ENCODE measurements at regions not wholly inside any gene's neighbourhood (a gene's known extent, or its start where the extent isn't known, plus 50 kb on each side); places are given as distances from the start of the nearest gene placed in this dataset.
"Not testable (repeated sequence)": the region's sequence is repeated elsewhere in the genome, so short reads cannot be mapped to it uniquely, and the experiment has no call there.

DNA sequence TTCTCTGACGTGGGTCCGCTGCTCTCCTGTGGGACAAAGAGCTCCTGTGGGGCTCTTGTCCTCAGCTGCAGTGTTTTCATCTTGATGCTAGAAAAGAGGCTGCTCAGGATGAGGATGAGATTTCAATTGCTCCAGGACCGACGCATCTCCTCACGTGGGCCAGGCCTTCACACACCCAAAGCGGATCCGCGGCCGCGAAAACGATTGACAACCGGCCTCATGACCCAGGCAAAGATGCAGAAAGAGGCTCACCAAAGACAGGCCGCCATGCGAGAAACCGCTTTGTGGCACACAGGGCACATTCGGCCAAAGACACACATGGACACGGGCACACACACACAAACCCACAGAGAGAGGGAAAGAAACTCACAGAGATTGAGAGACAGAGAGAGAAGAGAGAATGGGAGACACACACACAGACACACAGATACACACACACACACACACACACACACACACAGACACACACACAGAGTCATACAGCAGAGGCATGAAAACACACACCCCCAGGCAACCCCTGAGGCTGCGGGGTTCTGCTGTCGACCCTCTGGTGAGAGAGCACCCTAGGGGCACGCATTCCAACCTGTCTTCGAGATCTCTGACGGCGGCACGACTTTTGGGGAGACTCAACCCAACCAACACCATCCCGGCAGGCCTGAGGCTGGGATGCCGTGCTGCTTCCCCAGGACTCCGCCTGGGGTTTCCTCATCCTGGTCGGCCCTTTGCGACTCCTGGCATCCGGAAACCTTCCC, 168.5 kb upstream of the ZNF337 start:
- DNase-seq (ENCODE audit: low spot score), result not testable (repeated sequence)

DNA sequence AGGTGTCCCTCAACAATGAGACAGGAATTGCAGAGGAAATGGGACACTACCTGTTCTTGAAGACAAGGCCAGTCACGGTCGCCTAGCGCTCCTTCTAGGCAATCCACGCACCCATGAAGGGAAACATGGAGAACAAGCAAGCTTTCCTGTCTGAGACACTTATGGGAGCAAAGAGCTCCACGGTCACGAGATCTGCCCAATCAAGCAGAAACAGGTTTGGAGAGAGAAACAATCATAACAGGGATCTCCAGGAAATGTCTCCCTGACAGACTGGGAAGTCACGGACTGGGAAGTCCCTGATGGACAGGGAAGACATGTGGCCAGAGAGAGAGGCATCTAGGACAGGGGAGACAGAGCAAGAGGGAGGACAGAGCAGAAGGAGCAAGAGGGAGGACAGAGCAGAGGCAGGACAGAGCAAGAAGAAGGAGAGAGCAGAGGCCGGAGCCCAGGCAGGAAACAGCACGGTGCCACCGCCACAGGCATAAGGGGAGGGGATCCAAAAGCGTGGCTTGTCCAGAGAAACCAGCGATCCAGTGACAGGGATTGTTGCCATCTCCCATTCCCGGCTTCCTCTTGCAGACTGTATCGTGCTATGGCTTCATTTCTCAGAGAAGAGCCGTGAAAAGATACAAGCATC, 167.8 kb upstream of the ZNF337 start:
- DNase-seq (ENCODE audit: low spot score), result no peak

DNA sequence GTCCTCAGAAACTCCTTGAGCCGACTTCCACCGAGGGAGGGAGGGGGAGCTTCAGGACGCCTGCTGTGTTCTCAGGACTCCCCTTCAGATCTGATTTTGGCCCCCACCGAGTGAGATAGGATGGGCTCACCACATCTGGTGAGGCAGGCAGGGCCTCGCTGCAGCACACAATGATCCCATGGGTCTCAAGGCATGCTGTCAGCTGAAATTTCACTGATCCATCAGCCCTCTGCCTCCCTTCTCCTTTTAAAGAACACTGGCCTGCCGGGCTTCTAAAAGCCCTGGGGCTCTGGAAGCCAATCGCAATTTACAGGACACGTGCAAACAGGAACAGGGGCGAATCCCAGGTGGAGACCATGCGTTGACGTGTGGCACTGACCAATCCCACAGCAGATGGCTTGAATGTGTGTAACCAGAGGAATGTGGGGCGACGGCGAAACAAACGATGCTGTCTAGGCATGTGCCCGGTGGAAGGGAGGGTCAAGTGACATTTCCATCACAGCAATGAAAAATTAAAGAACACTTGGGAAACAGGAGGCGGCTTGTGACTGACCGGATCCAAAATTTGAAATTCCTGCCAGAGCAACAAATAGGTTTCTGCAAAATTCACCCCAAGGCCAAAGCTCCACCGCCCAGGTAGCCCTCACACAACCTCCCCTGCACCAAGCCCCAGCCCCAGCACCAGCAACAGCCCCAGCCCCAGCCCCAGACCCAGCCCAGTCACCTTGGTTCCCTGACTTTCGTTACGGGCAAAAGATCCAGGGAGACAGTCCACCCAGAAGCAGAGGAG, 167.1 kb upstream of the ZNF337 start:
- no peak for DNase-seq (ENCODE audit: low spot score)

DNA sequence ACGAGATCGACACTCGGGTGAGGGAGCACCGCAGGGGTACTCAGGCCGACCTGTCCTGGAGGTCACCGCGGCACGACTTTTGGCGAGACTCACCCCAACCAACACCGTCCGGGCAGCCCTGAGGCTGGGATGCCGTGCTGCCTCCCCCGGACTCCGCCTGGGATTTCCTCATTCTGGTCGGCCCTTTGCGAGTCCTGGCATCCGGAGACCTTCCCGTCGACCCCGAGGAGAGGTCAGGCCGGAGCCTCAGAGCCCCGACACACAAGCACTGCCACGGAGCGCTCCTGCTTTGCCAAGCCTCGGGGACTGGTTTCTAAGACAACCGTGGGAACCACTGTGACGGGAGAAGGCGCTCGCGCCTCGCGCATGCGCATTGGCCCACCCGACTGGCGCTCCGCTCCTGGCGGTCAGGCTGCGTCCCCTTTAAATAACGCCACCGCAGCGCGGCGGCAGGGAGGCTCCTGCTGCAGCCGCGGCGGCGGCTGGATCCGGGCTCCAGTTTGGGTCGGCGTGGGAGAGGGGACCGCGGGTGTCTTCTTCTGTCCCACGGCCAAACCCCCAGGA, 166.4 kb upstream of the ZNF337 start:
- DNase-seq (ENCODE audit: low spot score), result peak; percentile 35

DNA sequence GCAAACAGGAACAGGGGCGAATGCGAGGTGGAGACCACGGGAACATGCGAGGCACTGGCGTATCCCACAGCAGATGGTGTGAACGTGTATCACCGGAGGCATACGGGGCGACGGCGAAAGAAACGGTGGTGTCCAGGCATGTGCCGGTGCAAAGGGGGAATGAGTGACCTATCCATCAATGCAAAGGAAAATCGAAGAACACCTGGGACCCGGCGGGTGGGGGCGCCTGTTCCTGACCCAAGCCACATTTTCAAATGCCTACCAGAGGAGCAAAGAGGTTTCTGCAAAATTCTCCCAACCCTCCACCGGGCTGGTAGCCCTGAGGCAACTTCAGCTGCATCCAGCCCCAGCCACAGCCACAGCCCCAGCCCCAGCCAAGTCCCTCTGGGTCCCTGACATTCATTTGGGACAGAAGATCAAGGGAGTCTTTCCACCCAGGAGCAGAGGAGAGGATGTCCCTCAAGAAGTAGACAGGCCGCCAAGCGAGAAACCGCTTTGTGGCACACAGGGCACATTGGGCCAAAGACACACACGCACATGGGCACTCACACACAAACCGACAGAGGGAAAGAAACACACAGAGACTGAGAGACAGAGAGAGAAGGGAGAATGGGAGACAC, 164.0 kb upstream of the ZNF337 start:
- no peak for DNase-seq (ENCODE audit: low spot score)

DNA sequence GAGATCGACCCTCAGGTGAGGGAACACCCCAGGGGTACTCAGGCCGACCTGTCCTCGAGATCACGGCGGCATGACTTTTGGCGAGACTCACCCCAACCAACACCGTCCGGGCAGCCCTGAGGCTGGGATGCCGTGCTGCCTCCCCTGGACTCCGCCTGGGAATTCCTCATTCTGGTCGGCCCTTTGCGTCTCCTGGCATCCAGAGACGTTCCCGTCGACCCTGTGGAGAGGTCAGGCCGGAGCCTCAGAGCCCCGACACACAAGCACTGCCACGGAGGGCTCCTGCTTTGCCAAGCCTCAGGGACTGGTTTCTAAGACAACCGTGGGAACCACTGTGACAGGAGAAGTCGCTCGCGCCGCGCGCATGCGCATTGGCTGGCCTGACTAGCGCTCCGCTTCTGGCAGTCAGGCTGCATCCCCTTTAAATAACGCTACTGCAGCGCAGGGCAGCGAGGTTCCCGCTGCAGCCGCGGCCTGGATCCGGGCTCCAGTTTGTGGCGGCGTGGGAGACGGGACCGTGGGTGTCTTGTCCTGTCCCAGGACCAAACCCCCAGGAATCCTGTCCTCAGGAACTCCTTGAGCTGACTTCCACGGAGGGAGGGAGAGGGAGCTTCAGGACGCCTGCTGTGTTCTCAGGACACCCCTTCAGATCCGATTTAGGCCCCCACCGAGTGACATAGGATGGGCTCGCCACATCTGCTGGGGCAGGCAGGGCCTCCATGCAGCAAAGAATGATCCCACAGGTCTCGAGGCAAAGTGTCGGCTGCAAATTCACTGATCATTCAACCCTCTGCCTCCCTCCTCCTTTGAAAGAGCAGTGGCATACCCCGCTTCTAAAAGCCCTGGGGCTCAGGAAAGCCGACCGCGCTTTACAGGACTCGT, 163.2 kb upstream of the ZNF337 start:
- DNase-seq (ENCODE audit: low spot score), result peak; percentile 55

DNA sequence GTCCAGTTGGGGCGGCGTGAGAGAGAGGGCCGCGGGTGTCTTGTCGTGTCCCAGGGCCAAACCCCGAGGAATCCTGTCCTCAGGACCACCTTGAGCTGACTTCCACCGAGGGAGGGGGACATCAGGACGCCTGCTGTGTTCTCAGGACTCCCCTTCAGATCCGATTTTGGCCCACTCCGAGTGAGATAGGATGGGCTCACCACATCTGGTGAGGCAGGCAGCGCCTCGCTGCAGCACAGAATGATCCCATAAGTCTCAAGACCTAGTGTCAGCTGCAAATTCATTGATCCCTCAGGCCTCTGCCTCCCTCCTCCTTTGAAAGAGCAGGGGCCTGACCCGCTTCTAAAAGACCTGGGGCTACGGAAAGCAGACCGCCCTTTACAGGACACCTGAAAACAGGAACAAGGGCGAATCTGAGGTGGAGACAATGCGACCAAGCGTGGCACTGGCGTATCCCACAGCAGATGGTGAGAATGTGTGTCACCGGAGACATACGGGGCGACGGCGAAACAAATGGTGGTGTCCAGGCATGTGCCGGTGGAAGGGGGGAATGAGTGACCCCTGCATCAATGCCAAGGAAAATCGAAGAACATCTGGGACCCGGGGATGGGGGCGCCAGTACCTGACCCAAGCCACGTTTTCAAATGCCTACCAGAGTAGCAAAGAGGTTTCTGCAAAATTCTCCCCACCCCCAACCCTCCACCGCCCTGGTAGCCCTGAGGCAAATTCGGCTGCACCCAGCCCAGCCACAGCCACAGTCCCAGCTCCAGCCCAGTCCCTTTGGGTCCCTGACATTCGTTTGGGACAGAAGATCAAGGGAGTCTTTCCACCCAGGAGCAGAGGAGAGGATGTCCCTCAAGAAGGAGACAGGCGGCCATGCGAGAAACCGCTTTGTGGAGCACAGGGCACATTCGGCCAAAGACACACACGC, 162.1 kb upstream of the ZNF337 start:
- DNase-seq (ENCODE audit: low spot score), result no peak

DNA sequence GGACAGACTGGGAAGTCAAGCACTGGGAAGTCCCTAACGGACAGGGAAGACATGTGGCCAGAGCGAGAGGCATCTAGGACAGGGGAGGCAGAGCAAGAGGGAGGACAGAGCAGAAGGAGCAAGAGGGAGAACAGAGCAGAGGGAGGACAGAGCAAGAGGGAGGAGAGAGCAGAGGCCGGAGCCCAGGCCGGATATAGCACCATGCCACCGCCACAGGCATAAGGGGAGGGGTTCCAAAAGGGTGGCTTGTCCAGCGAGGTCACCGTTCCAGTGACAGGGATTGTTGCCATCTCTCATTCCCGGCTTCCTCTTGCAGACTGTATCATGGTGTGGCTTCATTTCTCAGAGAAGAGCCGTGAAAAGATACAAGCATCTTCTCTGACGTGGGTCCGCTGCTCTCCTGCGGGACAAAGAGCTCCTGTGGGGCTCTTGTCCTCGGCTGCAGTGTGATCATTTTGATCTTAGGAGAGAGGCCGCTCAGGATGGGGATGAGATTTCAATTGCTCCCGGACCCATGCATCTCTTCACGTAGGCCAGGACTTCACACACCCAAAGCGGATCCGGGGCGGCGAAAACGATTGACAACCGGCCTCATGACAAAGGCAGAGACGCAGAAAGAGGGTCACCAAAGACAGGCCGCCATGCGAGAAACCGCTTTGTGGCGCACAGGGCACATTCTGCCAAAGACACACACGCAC, 160.6 kb upstream of the ZNF337 start:
- not testable (repeated sequence) for DNase-seq (ENCODE audit: low spot score)

DNA sequence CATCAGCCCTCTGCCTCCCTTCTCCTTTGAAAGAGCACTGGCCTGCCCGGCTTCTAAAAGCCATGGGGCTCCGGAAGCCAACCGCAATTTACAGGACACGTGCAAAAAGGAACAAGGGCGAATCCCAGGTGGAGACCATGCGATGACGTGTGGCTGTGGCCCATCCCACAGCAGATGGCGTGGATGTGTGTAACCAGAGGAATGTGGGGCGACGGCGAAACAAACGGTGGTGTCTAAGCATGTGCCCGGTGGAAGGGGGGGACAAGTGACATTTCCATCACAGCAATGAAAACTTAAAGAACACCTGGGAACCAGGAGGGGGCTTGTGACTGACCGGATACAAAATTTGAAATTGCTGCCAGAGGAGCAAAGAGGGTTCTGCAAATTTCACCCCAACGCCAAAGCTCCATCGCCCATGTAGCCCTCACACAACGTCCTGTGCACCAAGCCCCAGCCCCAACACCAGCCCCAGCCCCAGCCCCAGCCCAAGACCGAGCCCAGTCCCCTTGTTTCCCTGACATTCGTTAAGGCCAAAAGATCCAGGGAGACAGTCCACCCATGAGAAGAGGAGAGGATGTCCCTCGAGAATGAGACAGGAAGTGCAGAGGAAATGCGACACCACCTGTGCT, 159.7 kb upstream of the ZNF337 start:
- no peak for DNase-seq (ENCODE audit: low spot score)

DNA sequence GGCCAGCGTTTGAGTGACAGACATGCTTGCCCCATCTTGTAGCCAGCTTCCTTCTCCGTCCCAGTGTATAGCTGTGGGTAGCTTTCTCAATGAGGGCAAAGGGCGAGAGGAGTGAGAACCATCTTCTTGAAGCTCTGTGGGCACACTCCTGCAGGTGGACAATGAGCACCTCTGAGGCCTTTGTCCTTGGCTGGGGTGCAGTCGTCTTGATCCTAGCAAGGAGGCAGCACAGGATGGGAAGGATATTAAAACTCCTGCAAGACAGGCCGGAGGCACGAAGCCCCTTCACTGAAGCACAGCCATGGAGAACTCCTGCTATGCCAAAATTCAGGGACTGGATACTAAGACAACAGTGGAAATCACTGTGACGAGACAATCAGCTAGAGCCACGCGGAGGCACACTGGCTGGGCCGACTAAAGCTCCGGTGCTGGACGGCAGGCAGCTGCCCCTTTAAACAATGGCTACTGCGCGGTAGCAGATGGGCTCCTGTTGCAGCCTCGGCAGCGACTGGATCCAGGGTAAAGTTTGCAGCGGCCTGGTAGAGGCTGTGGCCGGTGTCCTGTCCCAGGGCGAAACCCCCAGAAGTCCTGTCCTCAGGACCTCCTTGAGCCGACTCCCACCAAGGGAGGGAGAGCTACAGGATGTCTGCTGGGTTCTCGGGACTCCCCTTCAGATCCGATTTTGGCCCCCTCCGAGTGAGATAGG, 159.0 kb upstream of the ZNF337 start:
- not testable (repeated sequence) for DNase-seq (ENCODE audit: low spot score)

DNA sequence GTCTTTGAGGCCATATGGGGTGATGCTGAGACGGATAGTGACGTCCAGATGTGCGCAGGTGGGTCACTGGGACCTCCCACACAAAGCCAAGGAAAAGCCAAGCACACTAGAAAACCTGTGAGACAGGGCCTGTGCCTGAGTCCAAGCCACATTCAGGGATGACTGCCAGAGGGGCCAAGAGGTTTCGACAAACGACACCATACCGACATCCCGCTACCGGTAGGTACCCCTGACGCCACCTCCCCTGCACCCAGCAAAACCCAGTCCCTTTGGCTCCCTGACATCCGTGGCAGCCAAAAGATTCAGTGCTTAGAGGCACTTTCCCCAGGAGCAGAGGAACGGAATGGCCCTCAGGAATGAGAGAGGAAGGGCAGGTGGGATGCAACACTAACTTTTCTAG, 158.0 kb upstream of the ZNF337 start:
- not testable (repeated sequence) for DNase-seq (ENCODE audit: low spot score)

DNA sequence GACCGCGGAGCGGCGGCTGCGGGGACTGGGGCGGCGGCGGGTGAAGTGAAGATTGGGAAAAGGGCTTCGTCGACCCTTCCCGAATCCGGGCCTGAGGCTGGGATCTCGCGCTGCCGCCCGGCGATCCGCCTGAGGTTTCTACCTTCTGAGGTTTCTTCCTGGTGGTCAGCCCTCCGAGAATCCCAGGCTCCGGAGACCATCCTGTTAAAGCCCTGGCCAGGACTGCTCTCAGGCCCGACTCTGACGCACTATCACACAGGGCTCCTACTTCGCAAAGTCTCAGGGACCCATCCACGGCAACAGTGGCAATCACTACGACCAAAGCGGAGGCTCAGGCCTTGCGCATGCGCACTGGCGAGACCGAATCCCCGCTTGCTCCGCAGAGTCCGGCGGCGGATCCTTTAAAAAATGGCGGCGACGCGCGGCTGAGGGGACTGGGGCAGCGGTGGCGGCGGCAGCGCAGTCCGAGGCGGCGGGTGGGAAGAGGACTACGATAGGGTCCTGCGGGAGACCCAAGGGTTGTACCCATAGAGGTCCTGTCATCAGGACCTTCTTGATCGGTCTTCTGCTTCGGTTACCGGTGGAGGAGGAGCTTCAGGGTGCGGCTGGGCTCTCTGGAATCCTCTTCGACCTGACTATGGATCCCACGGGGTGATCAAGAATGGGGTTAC, 157.2 kb upstream of the ZNF337 start:
- DNase-seq (ENCODE audit: low spot score), result peak; percentile 49

DNA sequence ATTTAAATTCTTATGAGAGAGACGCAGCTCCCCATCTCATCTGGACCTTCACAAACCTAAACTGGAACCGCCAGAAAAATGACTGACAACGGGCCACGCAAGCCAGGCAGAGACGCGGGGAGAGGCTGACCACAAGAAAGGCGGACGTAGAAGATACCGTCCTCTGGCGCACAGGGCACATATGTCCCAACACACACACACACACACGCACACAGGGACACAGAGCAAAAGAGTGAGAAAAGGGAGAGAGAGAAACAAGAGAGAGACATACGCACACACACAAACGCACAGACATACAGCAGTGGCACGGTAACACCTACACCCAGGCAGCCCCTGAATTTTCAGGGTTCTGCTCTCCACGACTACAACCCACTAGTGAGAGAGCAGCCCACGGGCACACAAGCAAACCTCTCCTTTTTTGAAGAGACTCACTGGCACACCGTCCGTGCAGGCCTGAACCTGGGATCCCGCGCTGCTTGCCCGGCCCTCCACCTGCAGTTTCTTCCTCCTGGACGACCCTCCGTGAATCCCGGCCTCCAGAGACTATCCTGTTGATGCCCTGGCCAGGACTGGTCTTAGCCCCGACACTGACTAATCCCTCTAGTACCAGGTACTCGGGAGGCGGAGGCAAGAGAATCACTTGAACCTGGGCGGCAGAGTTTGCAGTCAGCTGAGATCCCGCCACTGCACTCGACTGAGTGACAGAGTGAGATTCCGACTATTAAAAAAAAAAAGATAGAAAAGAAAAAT, 156.5 kb upstream of the ZNF337 start:
- not testable (repeated sequence) for DNase-seq (ENCODE audit: low spot score)

DNA sequence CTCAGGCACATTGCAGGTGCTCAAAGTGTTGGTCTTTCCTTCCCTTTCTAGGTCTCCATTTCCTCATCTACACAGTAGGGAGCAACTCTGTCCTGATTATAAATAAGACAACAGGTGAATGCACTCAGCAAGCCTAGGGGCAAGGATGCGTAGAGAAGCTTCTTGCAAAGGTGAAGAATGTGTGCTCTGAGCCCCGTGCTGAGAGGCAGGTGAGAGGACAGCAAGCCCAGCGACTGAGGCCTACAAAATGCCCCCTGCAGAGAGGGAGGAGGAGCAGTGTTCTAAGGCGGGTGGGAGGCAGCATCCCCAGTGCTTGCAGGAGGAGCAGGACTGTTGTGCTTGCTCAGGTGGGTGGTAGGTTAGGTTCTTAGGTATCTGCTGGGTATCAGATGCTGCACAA, 153.5 kb upstream of the ZNF337 start:
- DNase-seq (ENCODE audit: low spot score), result not testable (repeated sequence)

DNA sequence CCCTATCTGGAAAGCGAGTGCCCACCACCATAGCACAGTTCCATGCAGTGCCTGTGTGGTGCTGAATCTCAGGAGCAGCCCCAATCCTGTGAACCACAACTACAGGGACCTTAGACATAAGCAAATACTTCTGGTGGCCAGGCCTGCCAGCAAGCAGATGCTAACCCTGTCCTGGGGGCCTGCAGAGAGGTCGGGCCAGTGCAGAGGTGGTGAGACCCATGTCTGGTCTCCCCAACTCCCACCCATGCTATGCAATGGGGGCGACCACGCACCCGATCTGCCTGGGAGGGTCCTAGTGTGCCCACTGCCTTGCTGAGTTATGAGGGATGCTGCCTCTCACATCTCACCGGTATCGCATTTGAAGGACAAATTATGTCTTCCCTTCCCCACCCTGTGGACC, 151.6 kb upstream of the ZNF337 start:
- DNase-seq (ENCODE audit: low spot score), result no peak

DNA sequence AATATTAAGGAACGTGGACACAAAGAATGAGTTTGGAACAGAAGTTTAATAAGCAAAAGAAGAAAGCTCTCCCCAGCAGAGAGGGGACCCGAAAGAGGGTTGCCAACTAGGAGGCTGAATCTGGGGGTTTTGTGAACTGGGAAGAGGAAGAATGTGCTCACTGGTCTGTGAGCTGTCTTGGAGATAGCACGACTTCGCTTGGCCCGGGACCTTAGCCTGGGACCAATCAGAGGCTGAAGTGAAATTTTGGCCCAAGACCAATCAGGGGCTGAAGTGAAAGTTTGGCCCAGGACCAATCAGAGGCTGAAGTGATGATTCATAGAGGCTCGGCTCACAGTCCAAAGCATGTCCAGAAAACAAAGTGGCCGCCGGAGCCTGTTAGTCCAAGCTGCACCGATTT, 148.0 kb upstream of the ZNF337 start:
- not testable (repeated sequence) for DNase-seq (ENCODE audit: low spot score)

DNA sequence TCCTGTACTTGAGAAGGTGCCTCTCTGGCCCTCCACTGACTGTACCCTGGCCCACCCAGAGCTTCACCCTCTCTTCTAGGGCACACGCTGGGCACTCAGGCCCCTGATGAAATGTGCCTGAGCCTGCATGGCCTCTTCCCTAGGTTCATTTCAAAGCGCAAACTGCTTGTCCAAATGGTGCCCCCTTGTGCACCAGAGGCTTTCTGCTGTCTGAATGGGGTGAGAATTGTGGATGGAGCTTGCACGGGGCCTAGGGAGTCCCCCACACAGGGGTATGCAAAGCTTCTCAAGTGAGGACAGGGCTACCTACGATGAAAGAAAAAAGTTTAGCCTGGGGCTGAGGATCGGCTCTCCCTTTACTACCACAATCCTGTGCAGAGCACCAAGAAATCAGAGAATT, 116.9 kb upstream of the ZNF337 start:
- not testable (repeated sequence) for DNase-seq (ENCODE audit: low spot score)
